SK-N-SH treated with all-trans-retinoic acid at 6 μM for 48 hours (cell line): ENCODE measurements at regions not wholly inside any gene's neighbourhood (a gene's known extent, or its start where the extent isn't known, plus 50 kb on each side); places are given as distances from the start of the nearest gene placed in this dataset.

Experiments used
- ATAC-seq: fragments of 200-7000 bp; cut with Tn5 transposase; 3 replicates; pipeline ENCODE4 v1.9.1; 2020; ENCODE audit warnings: mild to moderate bottlenecking, moderate library complexity
- ARNTL ChIP-seq: fragments of 450-650 bp; formaldehyde crosslinking; IDR thresholded peaks from 2 replicates; pipeline ENCODE4 v1.5.0; 2020; ENCODE audit warnings: low read depth, mild to moderate bottlenecking, moderate library complexity, borderline replicate concordance
- BACH2 ChIP-seq: fragments of 250-450 bp; sonication (Bioruptor Pico); IDR thresholded peaks from 2 replicates; pipeline ENCODE4 v1.9.0; 2021; ENCODE audit warnings: mild to moderate bottlenecking, borderline replicate concordance
- CREB5 ChIP-seq: fragments of 250-450 bp; sonication (Bioruptor Pico); IDR thresholded peaks from 2 replicates; pipeline ENCODE4 v1.5.1; 2020; ENCODE audit warnings: low read depth, mild to moderate bottlenecking, moderate library complexity
- CSDC2 ChIP-seq: fragments of 250-450 bp; sonication (Bioruptor Pico); IDR thresholded peaks from 2 replicates; pipeline ENCODE4 v1.5.0; 2020; ENCODE audit warnings: mild to moderate bottlenecking, moderate library complexity
- CSRNP3 ChIP-seq: fragments of 250-450 bp; sonication (Bioruptor Pico); IDR thresholded peaks from 2 replicates; pipeline ENCODE4 v1.5.1; 2021; ENCODE audit warnings: mild to moderate bottlenecking, moderate library complexity
- ESRRG ChIP-seq: fragments of 250-450 bp; sonication (Bioruptor Pico); IDR thresholded peaks from 2 replicates; pipeline ENCODE4 v1.6.1; 2021; ENCODE audit warnings: mild to moderate bottlenecking
- GLIS3 ChIP-seq: fragments of 250-450 bp; sonication (Bioruptor Pico); IDR thresholded peaks from 2 replicates; pipeline ENCODE4 v1.5.0; 2020; ENCODE audit warnings: mild to moderate bottlenecking, moderate library complexity
- ISL1 ChIP-seq: fragments of 250-450 bp; sonication (Bioruptor Pico); IDR thresholded peaks from 2 replicates; pipeline ENCODE4 v2.1.2; 2022; ENCODE audit warnings: mild to moderate bottlenecking, moderate library complexity
- OSR1 ChIP-seq: fragments of 250-450 bp; sonication (Bioruptor Pico); IDR thresholded peaks from 2 replicates; pipeline ENCODE4 v1.8.0; 2022; ENCODE audit warnings: moderate library complexity, mild to moderate bottlenecking, inconsistent platforms
- PATZ1 ChIP-seq: fragments of 250-450 bp; sonication (Bioruptor Pico); IDR thresholded peaks from 2 replicates; pipeline ENCODE4 v1.8.0; 2020; ENCODE audit warnings: mild to moderate bottlenecking, moderate library complexity, borderline replicate concordance
- POU6F1 ChIP-seq: fragments of 250-450 bp; sonication (Bioruptor Pico); IDR thresholded peaks from 2 replicates; pipeline ENCODE4 v1.8.0; 2021; ENCODE audit warnings: low read depth, mild to moderate bottlenecking, moderate library complexity, borderline replicate concordance
- PPARA ChIP-seq: fragments of 250-450 bp; sonication (Bioruptor Pico); IDR thresholded peaks from 2 replicates; pipeline ENCODE4 v1.5.0; 2020; ENCODE audit warnings: mild to moderate bottlenecking, borderline replicate concordance
- RARB ChIP-seq: fragments of 250-450 bp; sonication (Bioruptor Pico); IDR thresholded peaks from 2 replicates; pipeline ENCODE4 v1.8.0; 2021; ENCODE audit warnings: mild to moderate bottlenecking, moderate library complexity
- SNAI2 ChIP-seq: fragments of 250-450 bp; sonication (Bioruptor Pico); IDR thresholded peaks from 2 replicates; pipeline ENCODE4 v1.5.0; 2020; ENCODE audit warnings: mild to moderate bottlenecking, moderate library complexity
- TCF4 ChIP-seq: fragments of 250-450 bp; sonication (Bioruptor Pico); IDR thresholded peaks from 2 replicates; pipeline ENCODE4 v1.8.0; 2021; ENCODE audit warnings: mild to moderate bottlenecking, moderate library complexity, borderline replicate concordance
- TOX ChIP-seq: fragments of 250-450 bp; sonication (Bioruptor Pico); IDR thresholded peaks from 2 replicates; pipeline ENCODE4 v1.8.0; 2021; ENCODE audit warnings: mild to moderate bottlenecking, moderate library complexity, borderline replicate concordance
- TSHZ2 ChIP-seq: fragments of 250-450 bp; sonication (Bioruptor Pico); IDR thresholded peaks from 2 replicates; pipeline ENCODE4 v1.5.0; 2020; ENCODE audit warnings: mild to moderate bottlenecking, moderate library complexity
- ZC3H10 ChIP-seq: fragments of 250-450 bp; sonication (Bioruptor Pico); IDR thresholded peaks from 2 replicates; pipeline ENCODE4 v1.5.1; 2021; ENCODE audit warnings: mild to moderate bottlenecking, moderate library complexity
- ZFP3 ChIP-seq: fragments of 250-450 bp; sonication (Bioruptor Pico); IDR thresholded peaks from 2 replicates; pipeline ENCODE4 v1.5.0; 2020; ENCODE audit warnings: mild to moderate bottlenecking, moderate library complexity
- ZFP30 ChIP-seq: fragments of 450-650 bp; formaldehyde crosslinking; IDR thresholded peaks from 2 replicates; pipeline ENCODE4 v1.5.0; 2022; ENCODE audit warnings: mild to moderate bottlenecking, moderate library complexity
- ZNF565 ChIP-seq: fragments of 450-650 bp; formaldehyde crosslinking; conservative IDR thresholded peaks from 2 replicates; pipeline ENCODE4 v1.5.0; 2020; ENCODE audit warnings: low read depth, mild to moderate bottlenecking, moderate library complexity
- ZNF70 ChIP-seq: fragments of 450-650 bp; formaldehyde crosslinking; IDR thresholded peaks from 2 replicates; pipeline ENCODE4 v1.5.0; 2020; ENCODE audit warnings: mild to moderate bottlenecking, moderate library complexity
- ZNF8 ChIP-seq: fragments of 450-650 bp; formaldehyde crosslinking; IDR thresholded peaks from 2 replicates; pipeline ENCODE4 v1.5.0; 2020; ENCODE audit warnings: mild to moderate bottlenecking, moderate library complexity

- no peak for ATAC-seq
- TF ChIP-seq ZC3H10 (CRISPR knock-in tag) (no peak), CREB5 (no peak), ARNTL (CRISPR knock-in tag) (no peak), SNAI2 (no peak), TOX (CRISPR knock-in tag) (no peak), OSR1 (no peak), ZFP30 (CRISPR knock-in tag) (no peak), ZFP3 (CRISPR knock-in tag) (no peak), GLIS3 (CRISPR knock-in tag) (no peak), ZNF8 (CRISPR knock-in tag) (no peak), ISL1 (no peak), ESRRG (CRISPR knock-in tag) (no peak), CSDC2 (CRISPR knock-in tag) (no peak), CSRNP3 (CRISPR knock-in tag) (no peak), TCF4 (CRISPR knock-in tag) (no peak), PATZ1 (no peak), BACH2 (CRISPR knock-in tag) (no peak), RARB (CRISPR knock-in tag) (no peak)
These were observed 150.9 kb upstream of the ATP10A start for GRCh38 chr15:26013981-26014380.

GRCh38 chr15:26011916-26012315, 148.8 kb upstream of the ATP10A start:
- ATAC-seq = no peak
- TF ChIP-seq POU6F1 (CRISPR knock-in tag) (no peak), PPARA (CRISPR knock-in tag) (no peak), TCF4 (CRISPR knock-in tag) (no peak), OSR1 (no peak), CSRNP3 (CRISPR knock-in tag) (no peak), ZNF70 (CRISPR knock-in tag) (no peak), TSHZ2 (CRISPR knock-in tag) (no peak), ARNTL (CRISPR knock-in tag) (no peak), PATZ1 (no peak), ZC3H10 (CRISPR knock-in tag) (no peak), CREB5 (no peak), ZNF565 (no peak)
